GM18867 (cell line): ENCODE measurements at regions not wholly inside any gene's neighbourhood (a gene's known extent, or its start where the extent isn't known, plus 50 kb on each side); places are given as distances from the start of the nearest gene placed in this dataset.

ENCODE experiments used
- ATAC-seq: cut with Tn5 transposase; IDR thresholded peaks from one replicate; pipeline ENCODE4 v1.9.1; 2021; ENCODE audit warnings: mild to moderate bottlenecking, moderate library complexity; ENCODE audit not compliant: unreplicated experiment

DNA sequence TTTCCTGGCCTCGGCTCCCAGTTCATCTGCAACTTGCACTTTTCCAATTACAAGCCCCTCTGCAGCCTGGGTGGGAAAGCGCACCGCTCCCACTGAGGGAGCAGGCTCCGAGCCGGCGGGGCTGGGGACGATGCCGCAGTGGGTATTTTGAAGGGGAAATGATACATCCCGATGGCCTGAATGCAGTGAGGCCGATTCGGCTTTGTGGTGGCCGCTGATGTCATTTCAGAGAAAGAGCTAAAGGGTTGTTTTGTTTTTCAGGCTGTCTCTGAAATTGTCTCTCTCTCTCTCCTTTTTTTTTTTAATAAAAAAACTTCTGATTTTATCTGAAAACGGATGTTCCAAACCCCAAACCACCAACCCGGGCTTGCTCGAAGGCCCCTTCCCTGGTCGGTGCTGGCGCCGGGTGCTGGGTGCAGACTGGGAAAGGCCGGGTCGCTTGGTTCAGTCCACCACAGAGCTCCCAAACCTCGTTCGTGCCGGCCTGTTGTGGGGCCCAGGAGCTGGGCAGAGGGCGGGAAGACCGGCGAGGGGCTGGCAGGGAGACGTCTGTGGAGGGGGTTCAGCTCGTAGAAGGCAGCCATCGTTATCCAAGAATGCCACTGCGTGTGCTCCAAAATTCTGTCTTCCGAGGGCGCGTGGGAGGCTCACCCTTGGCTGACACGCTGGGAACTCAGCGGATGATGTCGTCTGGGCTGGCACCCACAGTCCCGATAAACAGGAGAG is 102.8 kb downstream of the FOXL1 start:
- no peak for ATAC-seq

DNA sequence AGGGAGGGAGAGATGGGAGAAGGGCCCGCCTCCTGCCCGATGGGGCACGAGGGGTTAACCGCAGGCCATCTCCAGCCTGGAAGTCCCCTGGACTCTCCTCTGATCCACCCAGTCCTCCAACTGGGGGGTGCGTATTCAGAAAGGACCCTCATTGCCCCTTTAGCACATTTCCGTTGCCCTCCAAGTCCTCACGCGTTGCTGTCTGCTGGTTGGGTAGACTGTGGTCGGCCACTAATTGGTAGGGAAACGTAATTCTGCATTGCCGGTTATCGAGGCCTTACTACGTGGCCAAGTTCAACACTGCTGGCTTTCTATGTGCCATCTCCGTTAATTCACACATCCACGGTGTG is 103.4 kb downstream of the FOXL1 start:
- no peak for ATAC-seq

DNA sequence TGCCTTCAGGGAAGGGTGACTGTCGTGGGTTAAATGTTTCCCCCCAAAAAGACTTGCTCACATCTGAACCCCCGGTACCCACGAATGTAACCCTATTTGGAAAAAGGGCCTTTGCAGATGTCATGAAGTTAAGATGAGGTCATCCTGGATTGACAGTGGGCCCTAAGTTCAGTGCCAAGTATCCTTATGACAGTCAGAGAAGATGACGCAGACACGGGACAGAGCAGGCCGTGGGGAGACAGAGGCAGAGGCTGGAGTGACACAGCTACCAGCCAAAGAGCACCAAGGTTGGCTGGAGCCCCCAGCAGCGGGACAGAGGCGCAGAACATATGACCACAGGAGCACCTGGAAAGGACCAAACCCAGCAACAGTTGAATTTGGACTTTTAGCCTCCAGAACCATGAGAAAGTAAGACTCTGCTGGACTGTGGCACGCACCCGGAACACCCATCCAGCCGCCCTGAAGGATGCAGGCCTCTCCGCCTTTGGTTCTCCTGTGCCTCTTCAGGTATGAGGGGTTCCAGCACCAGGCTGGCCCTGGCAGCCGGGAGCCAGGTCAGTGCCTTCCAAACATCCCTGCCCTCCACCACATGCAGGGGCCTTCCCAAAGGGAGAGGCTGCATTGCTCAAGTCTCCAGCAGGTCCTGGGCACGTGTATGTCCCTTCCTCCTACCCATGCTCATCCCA is 104.0 kb downstream of the FOXL1 start:
- ATAC-seq, result no peak

DNA sequence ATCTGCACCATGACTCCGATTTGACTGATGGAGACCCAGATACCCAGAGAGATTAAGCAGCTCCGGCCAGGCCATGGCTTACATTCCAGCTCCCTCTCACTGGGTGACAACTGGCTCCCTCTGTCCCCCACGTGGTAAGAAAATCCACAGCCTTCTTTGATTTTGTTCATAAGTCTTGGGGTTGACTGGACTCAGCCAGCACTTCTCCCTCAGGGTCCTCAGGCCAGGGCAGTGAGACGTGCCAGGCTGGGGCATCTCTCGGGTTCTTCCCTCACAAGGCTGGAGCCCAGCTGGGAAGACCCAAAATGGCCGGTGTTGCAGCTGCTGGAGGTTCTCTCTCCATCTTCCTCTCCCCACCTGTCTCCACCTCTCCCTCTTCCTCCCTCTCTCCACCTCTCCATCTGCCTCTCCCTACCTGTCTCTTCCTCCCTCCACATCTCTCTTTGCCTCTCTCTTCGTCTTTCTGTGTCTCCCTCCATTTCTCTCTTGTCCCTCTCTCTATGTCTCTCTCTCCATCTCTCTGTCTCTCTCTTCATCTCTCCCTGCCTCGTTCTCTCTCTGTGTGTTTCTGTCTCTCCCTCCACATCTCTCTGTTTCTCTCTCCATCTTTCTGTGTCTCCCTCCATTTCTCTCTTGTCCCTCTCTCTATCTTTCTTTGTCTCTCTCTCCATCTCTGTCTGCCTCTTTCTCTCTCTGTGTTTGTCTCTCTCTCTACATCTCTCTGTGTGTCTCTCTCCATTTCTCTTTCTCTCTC is 105.3 kb downstream of the FOXL1 start:
- no peak for ATAC-seq

DNA sequence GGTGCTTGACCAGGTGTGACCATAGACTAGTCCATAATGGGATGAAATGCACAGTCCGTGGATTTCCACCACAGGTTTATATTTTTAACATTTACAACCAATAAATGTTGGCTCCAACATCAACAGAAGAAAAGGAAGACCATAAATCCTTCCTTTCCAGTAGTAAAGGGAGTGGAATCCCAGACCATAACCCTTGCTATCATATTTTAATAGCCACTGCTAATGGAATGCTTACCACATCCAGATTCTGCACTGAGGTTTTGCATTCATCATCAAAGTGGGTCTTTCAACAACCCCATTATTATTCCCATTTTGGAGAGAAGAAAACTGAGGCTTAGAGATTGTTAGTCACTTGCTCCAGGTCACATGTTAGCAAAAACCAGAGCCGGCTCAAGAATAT is 106.7 kb downstream of the FOXL1 start:
- no peak for ATAC-seq

DNA sequence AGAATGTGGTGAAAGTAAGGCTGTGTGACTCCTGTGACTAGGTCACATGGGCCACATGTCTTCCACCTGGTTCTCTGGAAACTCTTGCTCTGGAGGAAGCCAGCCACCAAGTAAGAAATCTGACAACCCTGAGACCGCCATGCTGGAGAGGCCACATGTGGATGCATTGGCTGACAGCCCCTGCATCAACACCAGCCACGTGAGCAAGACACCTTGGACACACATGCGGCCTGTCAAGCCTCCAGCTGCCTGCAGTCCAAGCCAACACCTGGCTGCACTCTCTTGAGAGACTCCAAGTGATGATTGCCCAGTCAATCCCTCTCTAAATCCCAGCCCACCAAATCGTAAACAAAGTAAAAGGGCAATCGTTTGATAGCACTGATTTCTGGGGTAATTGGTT is 112.6 kb downstream of the FOXL1 start:
- no peak for ATAC-seq

DNA sequence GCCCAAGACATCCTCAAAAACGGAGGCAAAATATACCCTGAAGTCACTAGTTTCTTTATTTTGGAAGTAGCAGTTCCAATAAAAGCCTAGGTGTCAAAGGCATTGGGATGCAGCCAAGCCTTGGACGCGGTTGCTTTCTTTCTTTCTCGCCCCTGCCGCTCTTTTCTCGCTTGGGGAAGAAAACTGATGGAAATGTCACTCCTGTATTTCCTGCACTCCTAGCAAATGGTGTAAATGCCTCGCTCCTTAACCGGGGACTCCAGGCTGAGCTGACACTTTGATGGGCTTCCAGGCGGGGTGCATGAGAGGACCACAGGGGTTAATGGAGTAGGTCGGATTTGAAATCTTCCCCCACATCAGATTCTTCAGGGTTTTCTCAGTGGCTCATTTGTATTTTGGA is 114.1 kb downstream of the FOXL1 start:
- ATAC-seq, result no peak

DNA sequence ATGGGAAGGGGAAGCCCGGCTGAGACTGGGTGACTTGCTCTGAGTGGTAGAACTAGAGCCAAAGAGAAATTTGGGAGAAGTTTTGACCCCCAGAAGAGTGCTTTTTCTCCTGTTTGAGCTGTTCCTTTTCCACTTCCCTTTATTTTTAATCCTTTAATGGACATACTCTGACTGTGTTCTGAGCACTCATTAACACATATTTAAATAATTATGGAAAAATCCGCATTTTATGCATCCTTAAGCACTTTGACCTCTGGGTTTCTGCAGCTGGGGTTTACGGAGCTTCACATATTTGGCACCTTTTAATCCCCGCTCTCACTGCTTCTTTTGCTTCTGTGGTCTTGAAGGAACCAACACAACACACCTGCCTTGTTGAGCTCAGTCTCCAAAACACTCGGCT is 114.7 kb downstream of the FOXL1 start:
- no peak for ATAC-seq

DNA sequence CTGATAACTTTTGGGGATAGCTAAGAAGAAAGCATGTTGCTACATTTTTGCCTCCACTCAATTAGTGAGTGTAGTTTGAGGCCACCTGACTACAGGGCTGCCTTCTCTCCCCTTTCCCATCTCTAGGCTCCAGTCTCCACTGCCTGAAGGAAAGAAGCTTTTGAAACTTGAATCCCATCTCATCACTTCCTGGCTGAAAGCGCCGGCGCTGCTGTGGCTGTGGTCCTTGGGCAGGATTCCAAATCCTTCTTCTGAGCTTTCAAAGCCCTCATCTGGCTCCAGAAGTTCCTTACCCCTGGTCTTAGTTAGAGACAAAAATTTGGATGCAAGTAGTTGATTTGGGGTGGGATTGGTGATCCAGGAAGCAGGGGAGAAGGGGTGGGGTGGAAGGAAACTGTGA is 119.4 kb downstream of the FOXL1 start:
- ATAC-seq, result no peak

DNA sequence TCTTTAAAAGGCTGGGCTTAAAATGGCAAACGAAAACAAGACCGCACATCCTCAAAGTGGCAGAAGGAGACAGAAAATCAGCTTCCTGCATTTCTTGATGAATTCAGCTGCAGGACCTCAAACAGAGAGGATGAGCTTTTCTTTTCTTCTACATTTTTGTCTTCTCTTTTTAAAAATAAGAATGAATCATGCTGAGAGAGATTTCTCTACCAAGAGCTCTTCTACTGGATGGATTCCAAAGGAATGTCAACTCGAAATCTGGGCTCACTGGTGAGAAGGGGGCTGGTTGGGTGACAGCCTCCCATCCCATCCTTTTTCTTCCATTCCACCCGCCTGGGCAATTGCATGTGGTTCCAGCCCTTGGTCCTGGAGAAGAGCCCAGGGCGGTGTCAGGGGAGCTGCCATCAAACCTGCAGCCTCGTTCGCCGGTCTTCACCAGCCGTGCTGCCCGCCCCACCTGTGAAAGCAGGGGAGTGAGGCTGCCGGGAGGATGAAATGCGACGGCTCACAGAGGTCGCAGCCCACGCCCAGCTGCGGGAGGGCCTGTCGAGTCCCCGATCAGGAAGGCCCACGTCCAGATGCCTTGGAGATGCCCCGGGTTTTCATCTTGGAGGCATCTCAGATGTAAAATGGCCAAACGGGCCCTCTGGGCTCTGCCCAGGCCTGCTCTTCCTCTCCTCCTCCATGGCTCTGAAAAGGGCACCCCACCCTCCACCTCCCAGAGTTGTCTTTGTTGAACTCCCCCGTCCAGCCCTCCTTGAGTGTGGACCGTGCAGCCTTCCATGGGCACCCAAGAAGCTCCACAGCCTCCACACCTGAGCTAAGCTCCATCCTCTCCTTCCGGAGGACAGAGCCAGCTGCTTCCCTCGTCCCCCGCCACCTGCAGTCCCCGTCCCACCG is 121.9 kb downstream of the FOXL1 start:
- no peak for ATAC-seq

DNA sequence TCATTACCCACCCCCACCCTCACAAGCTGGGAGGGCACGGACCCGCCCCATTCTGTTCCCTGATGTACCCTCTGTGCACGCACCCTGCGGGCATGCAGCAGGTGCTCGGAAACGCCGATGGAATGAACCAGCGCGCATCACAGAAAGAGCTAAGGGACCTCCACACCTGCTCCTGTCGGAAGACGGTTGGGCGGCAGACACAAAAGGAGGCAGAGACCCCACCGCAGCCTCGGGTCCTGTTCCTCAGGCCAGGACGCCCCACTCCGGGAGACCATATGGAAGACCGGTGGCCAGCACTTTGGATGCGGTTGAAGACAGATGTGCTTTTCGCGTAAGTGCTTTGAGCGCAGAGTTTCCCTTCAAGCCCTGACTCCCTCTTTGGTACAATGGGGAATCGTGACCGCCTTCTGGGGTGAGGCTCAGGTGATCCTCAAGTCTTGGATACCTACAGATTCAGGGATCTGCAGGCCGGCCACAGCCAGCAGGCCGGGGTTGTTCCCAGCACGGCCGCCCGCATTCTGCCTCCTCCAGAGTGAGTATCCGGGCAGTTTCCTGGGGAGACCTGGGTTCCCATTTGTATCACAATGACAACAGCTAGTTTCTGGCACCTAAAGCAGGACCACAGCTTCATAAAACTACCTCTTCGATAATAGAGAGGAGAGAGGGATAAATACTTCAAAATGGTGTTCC is 123.1 kb downstream of the FOXL1 start:
- no peak for ATAC-seq

DNA sequence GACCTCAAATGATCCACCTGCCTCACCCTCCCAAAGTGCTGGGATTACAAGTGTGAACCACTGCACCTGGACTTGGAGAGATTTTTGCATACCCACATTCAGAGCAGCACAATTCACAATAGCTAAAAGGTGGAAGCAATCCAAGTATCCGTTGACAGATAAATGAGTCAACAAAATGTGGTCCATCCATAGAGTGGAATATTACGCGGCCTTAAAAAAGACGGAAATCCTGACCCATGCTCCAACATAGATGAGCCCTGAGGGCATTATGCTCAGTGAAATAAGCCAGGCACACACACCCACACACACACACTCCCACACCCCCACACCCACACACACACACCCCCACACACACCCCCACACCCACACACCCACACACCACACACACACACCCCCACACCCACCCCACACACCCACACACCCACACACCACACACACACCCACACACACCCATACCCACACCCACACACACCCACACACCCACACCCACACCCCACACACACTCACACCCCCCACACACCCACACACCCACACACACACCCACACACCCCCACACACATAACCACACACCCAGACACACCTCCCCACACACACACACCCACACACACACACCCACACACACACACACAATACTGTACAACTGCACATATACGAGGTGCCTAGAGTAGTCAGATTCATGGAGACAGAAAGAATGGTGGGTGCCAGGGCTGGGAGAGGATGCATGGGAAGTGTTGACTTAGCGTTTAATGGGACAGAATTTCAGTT is 124.7 kb downstream of the FOXL1 start:
- no peak for ATAC-seq

DNA sequence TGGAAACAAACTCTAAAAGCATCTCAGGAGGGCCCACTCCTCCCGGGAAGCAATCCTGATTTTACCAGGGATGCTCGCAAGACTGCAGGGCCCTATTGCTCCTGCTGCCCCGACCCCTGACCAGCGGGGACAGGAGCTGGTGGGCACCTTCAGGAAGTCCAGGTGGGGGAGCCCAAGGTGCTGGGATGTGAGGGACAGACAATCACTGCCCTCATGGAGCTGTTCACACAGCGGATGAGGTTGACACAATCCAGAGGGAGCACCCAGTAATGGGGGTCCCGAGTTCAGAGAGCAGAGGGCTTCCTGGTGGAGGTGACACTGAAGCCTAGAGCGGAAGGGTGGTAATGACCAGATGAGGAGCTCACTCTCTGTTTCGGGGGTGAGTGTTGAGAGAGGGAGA is 126.2 kb downstream of the FOXL1 start:
- no peak for ATAC-seq

DNA sequence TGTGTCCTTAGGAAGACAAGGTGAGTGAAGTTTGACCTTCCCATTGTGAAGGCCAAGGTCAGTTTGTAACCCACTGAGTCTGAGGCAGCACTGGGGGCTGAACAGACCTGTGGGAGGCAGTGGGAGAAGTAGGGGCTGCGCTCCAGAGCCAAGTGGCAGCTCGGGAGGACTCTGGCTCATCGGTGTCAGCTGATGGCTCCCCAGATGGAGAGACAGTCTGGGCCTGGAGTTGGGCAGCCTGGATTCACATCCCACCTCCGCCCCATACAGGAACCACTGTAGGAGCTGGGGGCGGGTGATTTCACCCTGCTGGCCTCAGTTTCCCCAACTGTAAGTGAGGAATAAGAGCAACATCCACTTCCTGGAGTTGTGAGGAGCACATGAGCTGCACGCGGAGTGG is 128.4 kb downstream of the FOXL1 start:
- no peak for ATAC-seq

DNA sequence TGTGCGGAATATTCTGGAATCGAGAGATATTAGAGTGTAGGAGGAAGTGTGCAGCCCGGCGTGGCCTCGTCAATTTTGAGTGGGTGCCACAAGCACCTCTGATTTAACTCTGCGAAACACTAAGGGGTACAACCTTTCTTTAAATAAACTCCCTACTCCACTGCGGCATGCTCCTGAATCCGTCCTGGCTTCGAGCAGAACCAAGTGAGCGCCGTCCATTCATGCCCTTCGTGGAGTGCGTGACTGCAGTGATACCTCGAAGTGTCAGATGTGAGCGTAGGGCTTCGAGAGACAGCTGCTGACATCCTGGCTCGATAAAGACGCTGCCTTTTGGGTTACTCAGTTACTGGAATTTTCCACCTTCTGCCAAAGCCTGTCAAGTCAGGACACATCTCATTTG is 128.8 kb downstream of the FOXL1 start:
- ATAC-seq, result no peak

DNA sequence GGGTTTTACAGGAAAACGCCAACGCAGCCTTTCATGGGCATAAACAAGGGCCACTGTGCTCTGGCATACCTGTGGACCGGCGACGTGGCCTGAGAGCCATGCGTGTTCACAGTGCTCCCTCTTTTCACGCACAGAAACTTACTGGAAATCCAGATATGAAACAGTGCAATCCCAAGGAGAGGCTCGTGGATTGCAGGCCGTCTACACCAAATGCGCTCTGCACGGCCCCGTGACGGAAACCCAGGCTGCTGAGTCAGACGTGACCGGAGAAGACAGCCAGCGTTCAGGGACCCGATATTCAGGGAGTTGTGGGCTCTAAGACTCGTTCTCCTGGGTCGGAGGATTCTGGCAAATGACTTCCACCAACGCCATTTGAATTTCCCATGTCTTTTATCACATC is 129.2 kb downstream of the FOXL1 start:
- no peak for ATAC-seq

DNA sequence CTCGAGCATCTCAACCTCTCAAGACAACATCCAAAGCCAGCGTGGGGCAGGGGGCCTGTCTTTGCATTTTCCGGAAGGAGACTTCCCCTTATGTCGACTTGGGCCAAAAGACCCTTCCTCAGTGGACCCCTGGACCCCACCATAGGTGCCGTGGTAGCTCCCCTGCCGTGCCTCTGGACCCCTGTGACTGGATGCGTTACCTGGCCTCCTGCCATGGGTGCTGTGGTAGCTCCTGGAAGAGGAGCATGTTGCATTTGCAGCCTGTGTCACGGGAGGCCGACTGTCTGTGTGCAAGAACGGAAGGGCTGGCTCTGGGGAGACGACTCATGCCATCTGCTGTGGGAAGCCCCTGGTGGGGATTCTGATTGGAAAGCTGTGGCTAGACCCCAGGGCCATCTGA is 130.1 kb downstream of the FOXL1 start:
- no peak for ATAC-seq

DNA sequence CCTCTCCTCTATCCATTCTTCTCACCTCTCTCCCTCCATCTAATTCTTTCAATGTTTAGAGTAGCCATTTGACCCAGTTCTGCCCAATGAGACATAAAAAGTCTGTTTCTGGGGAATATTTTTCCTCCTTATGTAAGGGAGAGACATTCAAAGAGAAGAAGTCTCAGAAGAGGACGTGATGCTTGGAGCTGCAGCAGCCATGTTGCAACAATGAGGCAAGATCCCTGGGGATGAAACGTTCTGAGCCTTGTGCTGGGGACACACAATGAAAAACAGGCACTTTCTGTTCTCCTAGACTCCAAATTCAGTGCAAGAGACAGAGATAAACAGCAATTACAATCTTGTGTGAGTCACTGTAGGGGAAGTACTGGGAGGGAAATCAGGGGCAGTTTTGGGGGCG is 130.8 kb downstream of the FOXL1 start:
- ATAC-seq, result no peak

DNA sequence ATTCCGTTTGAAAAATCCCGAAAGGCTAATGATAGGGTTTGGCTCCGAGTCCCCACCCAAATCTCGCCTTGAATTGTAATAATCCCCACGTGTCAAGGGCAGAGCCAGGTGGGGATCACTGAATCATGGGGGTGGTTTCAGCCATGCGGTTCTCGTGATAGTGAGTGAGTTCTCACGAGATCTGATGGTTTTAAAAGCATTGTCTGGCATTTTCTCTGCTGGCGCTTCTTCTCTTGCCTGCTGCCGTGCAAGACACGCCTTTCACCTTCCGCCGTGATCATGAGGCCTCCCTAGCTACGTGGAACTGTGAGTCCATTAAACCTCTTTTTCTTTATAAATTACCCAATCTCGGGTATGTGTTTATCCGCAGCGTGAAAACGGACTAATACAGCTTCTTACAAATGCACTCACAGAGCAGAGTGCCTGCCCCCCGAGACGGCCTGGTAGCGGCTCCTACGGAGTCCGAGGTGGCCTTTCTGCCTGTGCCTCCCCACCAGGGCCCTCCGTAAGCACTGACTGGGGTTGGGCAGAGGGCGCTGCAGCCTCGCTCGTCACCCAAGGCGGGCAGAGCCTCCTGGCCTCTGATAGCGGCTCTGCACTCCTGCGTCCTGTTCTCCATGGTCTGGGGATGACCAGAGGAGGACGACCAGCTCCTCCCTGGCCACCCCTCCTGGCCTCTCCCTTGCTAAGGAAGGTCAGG is 131.7 kb downstream of the FOXL1 start:
- ATAC-seq, result no peak
